ENCODE measurements at regions not wholly inside any gene's neighbourhood (a gene's known extent, or its start where the extent isn't known, plus 50 kb on each side); places are given as distances from the start of the nearest gene placed in this dataset.
"Not testable (repeated sequence)": the region's sequence is repeated elsewhere in the genome, so short reads cannot be mapped to it uniquely, and the experiment has no call there.

- no peak for DNase-seq (ENCODE audit: low spot score)
These were observed 232.5 kb downstream of the SKIDA1 start for GRCh38 chr10:21292763-21293517.

- DNase-seq (ENCODE audit: low spot score): no peak
These were observed 234.9 kb downstream of the SKIDA1 start for GRCh38 chr10:21290499-21291160.

GRCh38 chr10:21289961-21290360 lies 235.5 kb downstream of the SKIDA1 start:
- no peak for DNase-seq (ENCODE audit: low spot score)

GRCh38 chr10:21289271-21289670 lies 236.2 kb downstream of the SKIDA1 start:
- DNase-seq (ENCODE audit: low spot score): no peak

GRCh38 chr10:21285742-21286331 lies 239.6 kb downstream of the SKIDA1 start:
- no peak for DNase-seq (ENCODE audit: low spot score)

- no peak for DNase-seq (ENCODE audit: low spot score)
These were observed 240.3 kb downstream of the SKIDA1 start for GRCh38 chr10:21285207-21285606.

- DNase-seq (ENCODE audit: low spot score): no peak
These were observed 241.2 kb downstream of the SKIDA1 start for GRCh38 chr10:21284301-21284700.

GRCh38 chr10:21283053-21283452 lies 242.4 kb downstream of the SKIDA1 start:
- DNase-seq (ENCODE audit: low spot score): not testable (repeated sequence)

GRCh38 chr10:21281765-21282484 lies 243.6 kb downstream of the SKIDA1 start:
- DNase-seq (ENCODE audit: low spot score): no peak

GRCh38 chr10:21280971-21281572 lies 244.4 kb downstream of the SKIDA1 start:
- no peak for DNase-seq (ENCODE audit: low spot score)

- no peak for DNase-seq (ENCODE audit: low spot score)
These were observed 245.4 kb downstream of the SKIDA1 start for GRCh38 chr10:21280037-21280436.

GRCh38 chr10:21279217-21279575 lies 246.3 kb downstream of the SKIDA1 start:
- no peak for DNase-seq (ENCODE audit: low spot score)

GRCh38 chr10:21278491-21279216 lies 246.8 kb downstream of the SKIDA1 start:
- DNase-seq (ENCODE audit: low spot score): peak; percentile 50

- DNase-seq (ENCODE audit: low spot score): no peak
These were observed 252.0 kb downstream of the SKIDA1 start for GRCh38 chr10:21273400-21273968.

- no peak for DNase-seq (ENCODE audit: low spot score)
These were observed 252.7 kb downstream of the SKIDA1 start for GRCh38 chr10:21272643-21273399.

- no peak for DNase-seq (ENCODE audit: low spot score)
These were observed 254.5 kb downstream of the SKIDA1 start for GRCh38 chr10:21270976-21271375.

GRCh38 chr10:21269289-21269688 lies 256.2 kb downstream of the SKIDA1 start:
- no peak for DNase-seq (ENCODE audit: low spot score)

- DNase-seq (ENCODE audit: low spot score): no peak
These were observed 259.9 kb downstream of the SKIDA1 start for GRCh38 chr10:21265622-21266021.

GRCh38 chr10:21264271-21264670 lies 261.2 kb downstream of the SKIDA1 start:
- DNase-seq (ENCODE audit: low spot score): no peak

- DNase-seq (ENCODE audit: low spot score): no peak
These were observed 261.6 kb downstream of the SKIDA1 start for GRCh38 chr10:21263839-21264238.

Data from hematopoietic multipotent progenitor cell treated with erythropoietin and hydrocortisone succinate and interleukin-3 and kit ligand, for 17 days (in vitro differentiated cells).